Right lobe of liver (tissue), 4 donors: ENCODE measurements at regions not wholly inside any gene's neighbourhood (a gene's known extent, or its start where the extent isn't known, plus 50 kb on each side); places are given as distances from the start of the nearest gene placed in this dataset.

Experiments used
- POLR2A ChIP-seq: fragments of 450-650 bp; IDR thresholded peaks from one replicate; pipeline ENCODE4 v1.6.1; 2017; ENCODE audit warnings: antibody characterized with exemption, mild to moderate bottlenecking
- TF ChIP-seq, protein P1 (sequence below), 4 donors: fragments of 200-600 bp in 3 of 4; fragments of 450-650 bp in 1 of 4; IDR thresholded peaks; one replicate each; pipeline versions ENCODE4 v1.5.1 to v1.8.0; 2016 to 2022; ENCODE audit warnings: antibody characterized with exemption in 4 of 4, mild to moderate bottlenecking in 2 of 4
- donor health status: DM: no; HTN: no; CAD: no.
- donor health status: DM: no; HTN: no; CAD: no.
- donor health status: DM: no; HTN: yes; CAD: no.

DNA sequence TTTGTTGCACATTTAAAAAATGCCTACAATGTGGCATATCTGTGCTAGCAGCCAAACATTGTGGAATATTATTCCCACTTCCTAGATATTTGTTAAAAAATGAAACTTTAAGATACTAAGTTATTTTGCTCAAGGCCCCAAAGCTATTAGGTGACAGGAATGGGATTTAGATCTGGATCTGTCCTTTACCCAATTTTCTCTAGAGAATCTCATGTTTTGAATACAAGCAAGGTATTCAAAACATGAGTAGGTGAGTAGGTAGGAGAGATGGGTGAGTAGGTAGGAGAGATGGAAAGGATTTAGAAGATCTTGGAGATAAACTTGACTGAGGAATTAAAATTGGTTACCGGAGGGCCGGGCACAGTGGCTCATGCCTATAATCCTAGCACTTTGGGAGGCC is 61.2 kb upstream of the AKIRIN2 start:
- TF ChIP-seq POLR2A = no peak
- TF ChIP-seq, protein P1, sequence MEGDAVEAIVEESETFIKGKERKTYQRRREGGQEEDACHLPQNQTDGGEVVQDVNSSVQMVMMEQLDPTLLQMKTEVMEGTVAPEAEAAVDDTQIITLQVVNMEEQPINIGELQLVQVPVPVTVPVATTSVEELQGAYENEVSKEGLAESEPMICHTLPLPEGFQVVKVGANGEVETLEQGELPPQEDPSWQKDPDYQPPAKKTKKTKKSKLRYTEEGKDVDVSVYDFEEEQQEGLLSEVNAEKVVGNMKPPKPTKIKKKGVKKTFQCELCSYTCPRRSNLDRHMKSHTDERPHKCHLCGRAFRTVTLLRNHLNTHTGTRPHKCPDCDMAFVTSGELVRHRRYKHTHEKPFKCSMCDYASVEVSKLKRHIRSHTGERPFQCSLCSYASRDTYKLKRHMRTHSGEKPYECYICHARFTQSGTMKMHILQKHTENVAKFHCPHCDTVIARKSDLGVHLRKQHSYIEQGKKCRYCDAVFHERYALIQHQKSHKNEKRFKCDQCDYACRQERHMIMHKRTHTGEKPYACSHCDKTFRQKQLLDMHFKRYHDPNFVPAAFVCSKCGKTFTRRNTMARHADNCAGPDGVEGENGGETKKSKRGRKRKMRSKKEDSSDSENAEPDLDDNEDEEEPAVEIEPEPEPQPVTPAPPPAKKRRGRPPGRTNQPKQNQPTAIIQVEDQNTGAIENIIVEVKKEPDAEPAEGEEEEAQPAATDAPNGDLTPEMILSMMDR (IDR thresholded peaks at IDR 0.05) = no peak
